ENCODE measurements at regions not wholly inside any gene's neighbourhood (a gene's known extent, or its start where the extent isn't known, plus 50 kb on each side); places are given as distances from the start of the nearest gene placed in this dataset.

- Histone ChIP-seq H3K4me1 (no peaks in the 10 kb centered on the region), H3K36me3 (no peaks in the 10 kb centered on the region), H3K27ac (no peak overlapping the region), H3K4me3 (no peak overlapping the region), H3K9me3 (no peaks in the 10 kb centered on the region), H3K27me3 (no peaks in the 10 kb centered on the region)
- no peak for DNase-seq (ENCODE audit: low spot score)
- no peak for TF ChIP-seq CTCF (IDR thresholded peaks at IDR 0.05)
Measured at GRCh38 chr18:54060343-54061005, 164.0 kb downstream of the MBD2 start.

GRCh38 chr18:54052732-54053429 lies 171.6 kb downstream of the MBD2 start:
- no peak for DNase-seq (ENCODE audit: low spot score)
- no peaks in the 10 kb centered on the region for H3K27me3 ChIP-seq
- no peak for TF ChIP-seq CTCF (IDR thresholded peaks at IDR 0.05)

GRCh38 chr18:54052259-54052658 lies 172.2 kb downstream of the MBD2 start:
- Histone ChIP-seq H3K27me3 (no peaks in the 10 kb centered on the region), H3K4me1 (no peaks in the 10 kb centered on the region), H3K4me3 (no peak overlapping the region), H3K27ac (no peak overlapping the region), H3K9me3 (no peaks in the 10 kb centered on the region), H3K36me3 (no peaks in the 10 kb centered on the region)
- DNase-seq (ENCODE audit: low spot score): no peak
- TF ChIP-seq CTCF (IDR thresholded peaks at IDR 0.05): no peak

More at GRCh38 chr18:54052732-54053429, 171.6 kb downstream of the MBD2 start:
- Histone ChIP-seq H3K4me1 (no peaks in the 10 kb centered on the region), H3K27ac (no peak overlapping the region), H3K9me3 (no peaks in the 10 kb centered on the region), H3K36me3 (no peaks in the 10 kb centered on the region), H3K4me3 (no peak overlapping the region)

GRCh38 chr18:54043484-54044251 lies 180.8 kb downstream of the MBD2 start:
- no peak for DNase-seq (ENCODE audit: low spot score)
- Histone ChIP-seq H3K36me3 (no peaks in the 10 kb centered on the region), H3K9me3 (no peaks in the 10 kb centered on the region), H3K4me3 (no peak overlapping the region), H3K4me1 (no peaks in the 10 kb centered on the region), H3K27ac (no peak overlapping the region), H3K27me3 (no peaks in the 10 kb centered on the region)
- TF ChIP-seq CTCF (IDR thresholded peaks at IDR 0.05): no peak

GRCh38 chr18:54035927-54036326 lies 188.5 kb downstream of the MBD2 start:
- H3K4me1 ChIP-seq: no peaks in the 10 kb centered on the region
- no peak overlapping the region for H3K27ac ChIP-seq
- H3K36me3 ChIP-seq: no peaks in the 10 kb centered on the region
- no peak overlapping the region for H3K4me3 ChIP-seq
- DNase-seq (ENCODE audit: low spot score): no peak
- no peak for TF ChIP-seq CTCF (IDR thresholded peaks at IDR 0.05)
- H3K9me3 ChIP-seq: no peaks in the 10 kb centered on the region
- H3K27me3 ChIP-seq: no peaks in the 10 kb centered on the region
